NCI-H2029 treated with DMSO at 0.1 percent for 48 hours (cell line): ENCODE measurements at regions not wholly inside any gene's neighbourhood (a gene's known extent, or its start where the extent isn't known, plus 50 kb on each side); places are given as distances from the start of the nearest gene placed in this dataset.

ENCODE experiments used
- DNase-seq: peaks from one replicate; lab custom pipeline; 2025; lab: John Stamatoyannopoulos, UW

- DNase-seq: no peak
These were observed 286.2 kb upstream of the POU3F1 start for GRCh38 chr1:38332649-38333310.

- DNase-seq: no peak
These were observed 285.1 kb upstream of the POU3F1 start for GRCh38 chr1:38331496-38332210.

- DNase-seq: no peak
These were observed 284.2 kb upstream of the POU3F1 start for GRCh38 chr1:38330799-38331198.

GRCh38 chr1:38329644-38330043 is 283.1 kb upstream of the POU3F1 start:
- no peak for DNase-seq

- no peak for DNase-seq
These were observed 281.9 kb upstream of the POU3F1 start for GRCh38 chr1:38328278-38329035.

- no peak for DNase-seq
These were observed 281.0 kb upstream of the POU3F1 start for GRCh38 chr1:38327559-38327973.

GRCh38 chr1:38326856-38327255 is 280.3 kb upstream of the POU3F1 start:
- DNase-seq: no peak

- no peak for DNase-seq
These were observed 279.5 kb upstream of the POU3F1 start for GRCh38 chr1:38326135-38326534.

- no peak for DNase-seq
These were observed 266.2 kb upstream of the POU3F1 start for GRCh38 chr1:38312753-38313152.

GRCh38 chr1:38310079-38310478 is 263.5 kb upstream of the POU3F1 start:
- no peak for DNase-seq

- DNase-seq: no peak
These were observed 262.2 kb upstream of the POU3F1 start for GRCh38 chr1:38308780-38309179.

- no peak for DNase-seq
These were observed 259.1 kb upstream of the POU3F1 start for GRCh38 chr1:38305666-38306065.

- DNase-seq: no peak
These were observed 257.2 kb upstream of the POU3F1 start for GRCh38 chr1:38303843-38304242.

GRCh38 chr1:38301040-38301439 is 254.4 kb upstream of the POU3F1 start:
- DNase-seq: no peak

- no peak for DNase-seq
These were observed 254.0 kb upstream of the POU3F1 start for GRCh38 chr1:38300616-38301015.

- DNase-seq: no peak
These were observed 251.2 kb upstream of the POU3F1 start for GRCh38 chr1:38297842-38298241.

GRCh38 chr1:38297246-38297645 is 250.7 kb upstream of the POU3F1 start:
- DNase-seq: no peak

GRCh38 chr1:38296047-38296446 is 249.5 kb upstream of the POU3F1 start:
- no peak for DNase-seq

- no peak for DNase-seq
These were observed 247.0 kb upstream of the POU3F1 start for GRCh38 chr1:38293567-38293966.

- DNase-seq: no peak
These were observed 246.4 kb upstream of the POU3F1 start for GRCh38 chr1:38292969-38293368.

GRCh38 chr1:38291906-38292521 is 245.4 kb upstream of the POU3F1 start:
- no peak for DNase-seq

GRCh38 chr1:38291336-38291735 is 244.7 kb upstream of the POU3F1 start:
- no peak for DNase-seq

GRCh38 chr1:38289034-38289433 is 242.4 kb upstream of the POU3F1 start:
- no peak for DNase-seq
